ENCODE measurements at regions not wholly inside any gene's neighbourhood (a gene's known extent, or its start where the extent isn't known, plus 50 kb on each side); places are given as distances from the start of the nearest gene placed in this dataset.

- TF ChIP-seq CTCF (IDR thresholded peaks at IDR 0.05) = no peak
- no peak for TF ChIP-seq POLR2AphosphoS5 (IDR thresholded peaks at IDR 0.05; ENCODE audit: low read depth, low read length)
Observed at GRCh38 chr11:37336401-37336800, 738.4 kb upstream of the RAG2 start.

All from Panc1 (cell line).